C1 segment of cervical spinal cord (tissue), 14 donors: ENCODE measurements at regions not wholly inside any gene's neighbourhood (a gene's known extent, or its start where the extent isn't known, plus 50 kb on each side); places are given as distances from the start of the nearest gene placed in this dataset.

Experiments
- DNase-seq, 14 donors: peaks; one replicate each; lab custom pipeline; 2025; lab: John Stamatoyannopoulos, UW

GRCh38 chr6:53417141-53417540 lies 68.4 kb upstream of the ELOVL5 start:
- DNase-seq = no peak

- DNase-seq = no peak
These were observed 64.6 kb upstream of the ELOVL5 start for GRCh38 chr6:53413326-53413725.

- no peak for DNase-seq
These were observed 64.0 kb upstream of the ELOVL5 start for GRCh38 chr6:53412751-53413150.

- no peak for DNase-seq
These were observed 63.4 kb upstream of the ELOVL5 start for GRCh38 chr6:53412021-53412715.

- DNase-seq = no peak
These were observed 62.7 kb upstream of the ELOVL5 start for GRCh38 chr6:53411451-53411850.

GRCh38 chr6:53410508-53411258 lies 61.9 kb upstream of the ELOVL5 start:
- peak in 5 of 14 donors; percentile 2 to 21 (median 13) for DNase-seq

- DNase-seq = no peak
These were observed 60.1 kb upstream of the ELOVL5 start for GRCh38 chr6:53408826-53409225.

GRCh38 chr6:53399027-53399344 lies 50.2 kb upstream of the ELOVL5 start:
- no peak for DNase-seq

- no peak for DNase-seq
These were observed 49.7 kb upstream of the ELOVL5 start for GRCh38 chr6:53398247-53399026.
